H54 (cell line): ENCODE measurements at regions not wholly inside any gene's neighbourhood (a gene's known extent, or its start where the extent isn't known, plus 50 kb on each side); places are given as distances from the start of the nearest gene placed in this dataset.

Experiments used
- DNase-seq: peaks from one replicate; pipeline ENCODE4 v3.0.0; 2011; ENCODE audit warnings: low spot score, mixed read lengths; ENCODE audit not compliant: insufficient read length
- FAIRE-seq: peaks from 3 replicates; lab custom pipeline; 2011; peaks lifted over from hg19 to GRCh38; lab: Jason Lieb, UNC
- POLR2A ChIP-seq: IDR thresholded peaks from 2 replicates; pipeline ENCODE4 v1.6.1; 2011; ENCODE audit warnings: low read depth, mild to moderate bottlenecking, low read length

DNA sequence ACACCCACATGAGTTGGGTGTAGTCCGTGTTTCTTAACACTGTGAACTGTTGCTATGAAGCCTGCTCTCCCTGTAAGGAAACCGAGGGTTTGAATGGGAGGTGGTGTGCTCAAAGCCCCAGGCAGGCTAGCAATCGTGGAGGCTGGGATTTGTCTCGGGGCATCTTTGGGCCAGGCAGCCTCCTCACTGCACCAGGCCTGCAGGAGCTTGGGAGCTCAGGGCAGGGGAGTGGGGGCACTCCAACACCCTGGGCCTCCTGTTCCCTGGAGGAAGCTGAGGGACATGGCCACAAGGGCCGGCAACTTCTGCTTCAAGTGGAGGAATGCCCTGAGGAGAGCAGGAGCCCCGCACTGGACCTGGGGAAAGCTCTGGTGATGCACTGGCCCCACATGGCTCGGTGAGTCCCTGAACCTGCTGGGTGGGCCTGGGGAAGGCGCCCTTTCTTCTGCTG lies 164.7 kb upstream of the B3GAT1 start:
- FAIRE-seq (no peak), DNase-seq (no peak)
- no peak for TF ChIP-seq POLR2A

GRCh38 chr11:134576286-134576685 lies 164.2 kb upstream of the B3GAT1 start:
- FAIRE-seq = no peak
- TF ChIP-seq POLR2A = no peak
- no peak for DNase-seq

- DNase-seq (no peak), FAIRE-seq (no peak)
- TF ChIP-seq POLR2A = no peak
Measured at GRCh38 chr11:134575504-134576230, 163.6 kb upstream of the B3GAT1 start.

DNA sequence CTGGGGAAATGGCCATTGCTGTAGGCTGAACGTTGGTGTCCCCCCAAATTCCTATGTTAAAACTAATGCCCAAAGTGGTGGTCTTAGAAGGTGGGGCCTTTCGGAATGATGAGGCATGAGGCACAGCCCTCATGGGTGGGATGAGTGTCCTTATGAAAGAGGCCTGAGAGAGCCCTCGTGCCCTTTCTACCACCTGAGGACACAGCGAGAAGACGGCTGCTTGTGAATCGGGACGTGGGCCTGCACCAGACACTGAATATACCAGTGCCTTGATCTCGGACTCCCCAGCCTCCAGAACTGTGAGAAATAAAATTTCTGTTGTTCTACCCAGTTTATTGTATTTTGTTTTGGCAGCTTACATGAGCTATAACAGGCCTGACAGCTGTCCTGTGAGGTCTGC lies 162.9 kb upstream of the B3GAT1 start:
- DNase-seq (no peak), FAIRE-seq (no peak)
- no peak for TF ChIP-seq POLR2A

GRCh38 chr11:134574425-134574824 lies 162.4 kb upstream of the B3GAT1 start:
- DNase-seq = no peak
- TF ChIP-seq POLR2A = no peak
- no peak for FAIRE-seq

- FAIRE-seq = no peak
- DNase-seq = no peak
Measured at GRCh38 chr11:134573857-134574256, 161.8 kb upstream of the B3GAT1 start.

DNA sequence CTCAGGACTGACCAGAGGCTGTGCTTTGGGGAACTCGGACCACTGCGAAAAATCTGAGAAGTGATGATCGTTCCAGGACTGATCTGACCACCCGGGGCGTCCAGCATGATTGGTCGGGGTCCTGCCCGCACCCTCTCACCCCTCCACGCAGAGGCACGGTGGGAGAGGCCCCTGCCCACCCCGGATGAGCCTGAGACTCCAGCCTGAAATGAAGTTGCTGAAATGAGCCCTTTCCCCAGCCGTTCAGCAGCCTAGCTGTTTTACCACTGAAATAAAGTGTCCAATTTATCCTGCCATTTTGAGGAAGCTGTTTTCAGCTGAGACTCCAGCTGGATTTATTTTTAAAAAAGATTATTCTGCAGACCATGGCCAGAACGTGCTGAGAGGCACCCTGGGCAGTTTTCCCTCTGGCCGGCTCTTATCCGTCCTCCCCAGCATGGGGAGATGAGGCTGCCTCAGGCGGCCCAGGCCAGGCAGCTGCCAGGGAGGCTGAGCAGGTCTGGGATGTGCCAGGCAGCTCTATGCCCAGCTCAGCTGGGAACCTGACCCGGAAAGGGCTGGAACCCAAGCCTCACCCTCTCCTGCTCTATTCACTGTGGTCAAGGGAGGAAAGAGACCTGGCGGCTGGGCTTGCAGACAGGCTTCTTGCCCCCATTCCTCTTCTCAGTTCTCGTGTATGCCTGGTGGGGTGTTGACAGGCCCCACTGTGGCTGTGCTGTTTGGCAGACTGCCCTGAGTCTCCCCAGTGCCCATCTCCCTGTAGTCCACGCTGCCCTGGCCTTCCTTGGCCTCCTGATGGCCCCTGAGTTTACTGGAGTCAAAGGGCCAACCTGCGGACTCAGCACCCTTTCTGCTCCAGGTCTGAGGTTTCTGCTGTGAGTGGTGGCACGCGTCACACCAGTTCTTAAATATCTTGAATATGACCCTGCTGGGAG lies 161.0 kb upstream of the B3GAT1 start:
- FAIRE-seq (no peak), DNase-seq (no peak)
- TF ChIP-seq POLR2A = no peak

More at GRCh38 chr11:134573857-134574256, 161.8 kb upstream of the B3GAT1 start:
- no peak for TF ChIP-seq POLR2A

DNA sequence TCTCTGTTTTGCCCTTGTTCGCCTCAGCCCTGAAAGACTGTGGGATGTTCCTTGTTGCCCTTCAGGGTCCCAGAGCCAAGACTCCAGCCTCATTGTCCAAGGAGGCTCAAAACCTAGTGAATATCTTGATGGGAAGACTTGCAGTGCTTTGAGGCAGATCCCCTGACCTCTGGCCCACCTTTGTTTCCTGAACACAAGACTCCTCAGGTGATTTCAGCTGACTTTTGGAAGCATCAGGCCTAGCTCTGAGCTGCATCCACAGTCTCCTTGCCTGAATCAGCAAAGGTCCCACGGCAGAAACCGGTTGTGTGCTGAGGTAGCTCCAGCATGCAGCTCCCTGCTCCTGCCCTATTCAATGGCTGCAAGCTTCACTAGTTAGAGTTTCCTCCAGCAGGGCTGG lies 159.3 kb upstream of the B3GAT1 start:
- FAIRE-seq (no peak), DNase-seq (no peak)
- no peak for TF ChIP-seq POLR2A

- DNase-seq = no peak
- TF ChIP-seq POLR2A = no peak
- FAIRE-seq = no peak
Measured at GRCh38 chr11:134569195-134569594, 157.2 kb upstream of the B3GAT1 start.

- FAIRE-seq (no peak), DNase-seq (no peak)
- TF ChIP-seq POLR2A = no peak
Measured at GRCh38 chr11:134566311-134566710, 154.3 kb upstream of the B3GAT1 start.

DNA sequence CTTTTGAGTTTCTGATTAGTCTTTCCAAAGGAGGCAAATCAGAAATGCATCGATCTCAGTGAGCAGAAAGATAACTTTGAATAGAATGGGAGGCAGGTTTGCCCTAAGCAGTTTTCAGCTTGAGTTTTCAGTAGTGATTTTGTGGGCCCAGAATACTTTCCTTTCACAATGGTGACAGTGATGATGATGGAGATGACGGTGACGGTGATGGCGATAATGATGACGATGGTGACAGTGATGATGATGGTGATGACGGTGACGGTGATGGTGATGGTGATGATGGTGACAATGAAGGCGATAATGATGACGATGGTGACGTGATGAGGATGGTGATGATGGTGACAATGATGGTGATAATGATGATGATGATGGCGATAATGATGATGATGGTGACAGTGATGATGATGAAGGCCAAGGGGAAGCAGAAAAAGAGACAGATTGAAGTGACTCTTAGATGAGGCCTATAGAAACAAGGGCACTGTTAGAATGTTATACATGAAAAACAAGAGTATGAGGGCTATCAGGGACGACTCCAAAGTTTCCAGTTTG lies 153.4 kb upstream of the B3GAT1 start:
- DNase-seq (no peak), FAIRE-seq (no peak)

DNA sequence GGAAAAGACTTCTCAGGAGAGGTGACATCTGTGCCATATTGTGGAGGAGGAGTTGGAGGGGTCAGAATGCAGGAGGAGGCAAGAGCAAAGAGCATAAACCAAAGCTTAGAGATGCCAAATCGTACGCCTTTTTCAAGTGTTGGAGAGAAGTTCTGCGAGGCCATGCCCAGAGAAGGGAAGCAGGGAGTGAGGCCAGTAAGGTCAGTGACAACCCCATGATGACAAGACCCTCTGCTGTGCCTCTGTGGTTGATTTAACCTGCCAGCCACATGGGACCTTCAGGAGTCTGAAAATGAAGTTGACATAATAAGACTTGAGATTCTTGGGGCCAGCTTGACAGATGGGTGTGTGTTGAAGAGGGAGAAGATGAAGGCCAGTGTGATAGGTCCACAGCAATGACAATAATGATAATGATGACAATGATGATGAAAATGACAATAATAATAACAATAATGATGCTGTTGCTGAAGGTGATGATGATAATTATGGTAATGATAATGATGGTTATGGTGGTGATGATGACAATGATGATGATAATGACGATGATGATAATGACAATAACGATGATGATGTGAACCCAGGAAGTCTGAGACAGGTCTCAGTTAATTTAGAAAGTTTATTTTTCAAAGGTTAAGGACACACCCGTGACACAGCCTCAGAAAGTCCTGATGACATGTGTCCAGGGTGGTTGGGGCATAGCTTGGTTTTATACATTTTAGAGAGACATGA lies 152.6 kb upstream of the B3GAT1 start:
- FAIRE-seq (no peak), DNase-seq (no peak)
- TF ChIP-seq POLR2A = no peak

More for the DNA sequence above, 153.4 kb upstream of the B3GAT1 start:
- TF ChIP-seq POLR2A = no peak

GRCh38 chr11:134562941-134563471 lies 151.0 kb upstream of the B3GAT1 start:
- DNase-seq = no peak
- no peak for TF ChIP-seq POLR2A
- FAIRE-seq = no peak

GRCh38 chr11:134562196-134562595 lies 150.2 kb upstream of the B3GAT1 start:
- FAIRE-seq (no peak), DNase-seq (no peak)
- no peak for TF ChIP-seq POLR2A
